ENCODE measurements at regions not wholly inside any gene's neighbourhood (a gene's known extent, or its start where the extent isn't known, plus 50 kb on each side); places are given as distances from the start of the nearest gene placed in this dataset.

DNA sequence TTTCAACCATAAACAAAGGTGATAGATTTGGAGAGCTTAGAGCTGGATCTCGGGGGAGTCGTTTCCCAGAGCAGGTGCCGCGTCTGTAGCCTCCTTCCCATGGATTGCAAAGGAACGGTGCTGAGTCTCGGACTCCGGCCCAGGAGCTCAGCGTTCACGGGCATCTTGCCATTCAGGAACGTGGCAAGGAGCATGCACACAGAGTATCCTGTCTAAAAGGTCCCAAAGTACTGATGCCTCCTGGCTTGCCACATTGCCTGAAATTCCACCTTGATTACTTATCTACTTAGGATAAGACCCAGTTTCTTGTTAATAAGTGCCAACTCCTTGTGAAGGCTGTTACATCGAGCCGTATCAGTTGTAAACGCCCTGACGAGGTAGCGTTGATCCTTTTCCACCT lies 197.8 kb upstream of the MYT1L start:
- TF ChIP-seq CTCF (IDR thresholded peaks at IDR 0.05; ENCODE audit: unreplicated experiment), result no peak
- Mint-ChIP-seq H3K27ac (peak overlapping the region; percentile 68), H3K27me3 (peaks cover 19% of the 10 kb centered on the region), H3K4me1 (ENCODE audit: low read depth) (peaks cover 4% of the 10 kb centered on the region), H3K4me3 (ENCODE audit: low read depth) (no peak overlapping the region), H3K9me3 (ENCODE audit: low read depth) (no peaks in the 10 kb centered on the region), H3K36me3 (ENCODE audit: insufficient read depth) (no peaks in the 10 kb centered on the region)
- DNase-seq (ENCODE audit: low spot score, unreplicated experiment), result no peak

DNA sequence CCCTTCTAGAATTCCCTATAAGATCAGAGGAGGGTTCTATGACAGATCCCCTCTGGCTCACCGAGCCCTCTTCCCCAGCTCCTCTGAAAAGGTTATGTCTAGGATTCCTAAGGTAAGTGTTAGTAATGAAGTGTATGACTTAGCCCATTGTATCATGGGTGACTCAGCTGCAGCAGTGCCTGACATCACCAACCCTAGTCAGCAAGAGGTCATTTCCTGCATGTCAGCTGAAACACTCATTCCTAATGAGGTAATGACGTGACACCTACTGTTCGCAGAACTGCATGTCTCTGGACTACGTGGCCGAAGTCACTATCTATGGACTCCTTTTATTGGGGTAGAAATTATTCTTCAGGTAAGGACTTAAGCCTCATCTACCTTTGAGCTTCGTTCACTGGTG lies 196.1 kb upstream of the MYT1L start:
- TF ChIP-seq CTCF (IDR thresholded peaks at IDR 0.05; ENCODE audit: unreplicated experiment), result no peak
- Mint-ChIP-seq H3K27ac (no peak overlapping the region), H3K27me3 (peaks cover 17% of the 10 kb centered on the region), H3K4me1 (ENCODE audit: low read depth) (peaks cover 4% of the 10 kb centered on the region), H3K9me3 (ENCODE audit: low read depth) (peaks cover 2% of the 10 kb centered on the region), H3K36me3 (ENCODE audit: insufficient read depth) (no peaks in the 10 kb centered on the region), H3K4me3 (ENCODE audit: low read depth) (no peak overlapping the region)
- DNase-seq (ENCODE audit: low spot score, unreplicated experiment), result no peak

DNA sequence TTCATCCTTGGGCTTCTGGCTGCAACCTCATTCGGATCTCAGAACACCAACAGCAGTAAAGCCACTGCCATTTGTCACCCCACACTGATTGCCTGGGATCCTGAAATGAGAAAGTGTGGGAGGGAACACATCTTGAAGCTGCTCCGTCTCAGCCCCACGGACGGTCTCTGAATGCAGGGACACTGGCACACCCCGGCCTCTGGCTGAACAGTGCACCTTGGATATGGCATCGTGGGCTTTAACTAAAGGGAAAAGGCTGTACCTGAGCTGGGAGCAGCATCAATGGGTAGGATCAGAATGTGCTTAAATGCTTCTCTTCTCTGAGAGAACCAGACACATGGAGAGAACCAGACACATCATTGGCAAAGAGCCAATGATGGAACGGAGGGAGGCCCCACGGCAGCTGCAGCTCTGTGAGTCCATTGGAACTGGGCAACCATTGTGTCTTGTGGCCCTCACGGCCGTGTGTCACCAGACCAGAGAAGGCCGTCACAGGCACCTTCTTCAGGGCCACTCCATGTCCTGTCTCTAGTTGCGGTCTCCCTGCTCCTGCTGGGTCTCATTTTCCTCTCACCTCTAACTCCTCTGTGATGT lies 193.4 kb upstream of the MYT1L start:
- peaks cover 25% of the 10 kb centered on the region for H3K27me3 Mint-ChIP-seq
- H3K4me1 Mint-ChIP-seq (ENCODE audit: low read depth), result peaks cover 4% of the 10 kb centered on the region
- DNase-seq (ENCODE audit: low spot score, unreplicated experiment), result no peak
- TF ChIP-seq CTCF (IDR thresholded peaks at IDR 0.05; ENCODE audit: unreplicated experiment), result no peak
- peaks cover 10% of the 10 kb centered on the region for H3K9me3 Mint-ChIP-seq (ENCODE audit: low read depth)
- no peak overlapping the region for H3K4me3 Mint-ChIP-seq (ENCODE audit: low read depth)
- no peak overlapping the region for H3K27ac Mint-ChIP-seq
- H3K36me3 Mint-ChIP-seq (ENCODE audit: insufficient read depth), result no peaks in the 10 kb centered on the region

DNA sequence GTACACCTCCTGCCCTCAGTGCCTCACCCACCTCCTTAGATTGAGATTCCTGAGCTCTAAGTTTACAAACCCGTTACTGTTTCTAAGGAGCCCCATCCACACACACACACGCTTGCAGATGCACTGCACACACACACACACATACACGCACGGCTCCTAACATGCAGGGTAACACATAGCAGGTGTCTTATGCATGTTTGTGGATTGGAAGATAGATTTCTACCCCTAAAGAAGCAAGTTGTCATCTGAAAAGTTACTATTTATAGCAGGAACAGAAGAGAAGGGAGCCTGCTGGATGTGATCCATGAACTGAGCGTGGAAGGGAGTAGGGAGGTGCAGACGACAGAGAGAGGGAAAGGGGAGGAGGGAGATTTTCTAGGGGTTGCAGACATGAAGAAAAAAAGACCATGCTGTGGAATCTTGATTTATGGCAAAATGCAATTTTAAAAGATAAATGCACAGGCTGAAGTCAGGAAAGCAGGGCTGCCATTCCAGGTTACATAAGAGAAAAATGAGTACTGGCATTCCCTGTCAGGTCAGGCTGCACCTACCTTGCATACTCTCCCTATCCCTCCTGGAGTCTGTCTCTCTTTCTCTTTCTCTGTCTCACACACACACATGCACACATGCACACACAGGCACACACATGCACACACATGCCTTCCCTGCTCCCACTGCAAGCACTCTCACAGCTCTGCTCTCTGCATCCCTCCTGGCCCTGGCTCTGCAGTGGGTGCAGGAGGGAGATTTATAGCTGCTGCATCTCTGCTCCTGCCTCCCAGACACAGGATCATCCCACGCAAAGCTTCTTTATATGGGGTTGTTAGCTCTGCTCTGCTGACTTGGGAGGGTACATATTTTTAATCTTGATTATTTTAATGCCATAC lies 192.6 kb upstream of the MYT1L start:
- Mint-ChIP-seq H3K4me3 (ENCODE audit: low read depth) (no peak overlapping the region), H3K4me1 (ENCODE audit: low read depth) (peaks cover 1% of the 10 kb centered on the region), H3K36me3 (ENCODE audit: insufficient read depth) (no peaks in the 10 kb centered on the region), H3K9me3 (ENCODE audit: low read depth) (peaks cover 10% of the 10 kb centered on the region), H3K27ac (no peak overlapping the region), H3K27me3 (peaks cover 21% of the 10 kb centered on the region)
- DNase-seq (ENCODE audit: low spot score, unreplicated experiment), result no peak
- TF ChIP-seq CTCF (IDR thresholded peaks at IDR 0.05; ENCODE audit: unreplicated experiment), result no peak

- DNase-seq (ENCODE audit: low spot score, unreplicated experiment), result no peak
- Mint-ChIP-seq H3K36me3 (ENCODE audit: insufficient read depth) (no peaks in the 10 kb centered on the region), H3K9me3 (ENCODE audit: low read depth) (peaks cover 10% of the 10 kb centered on the region), H3K27ac (no peak overlapping the region), H3K4me3 (ENCODE audit: low read depth) (no peak overlapping the region), H3K4me1 (ENCODE audit: low read depth) (peaks cover 3% of the 10 kb centered on the region), H3K27me3 (peaks cover 21% of the 10 kb centered on the region)
- TF ChIP-seq CTCF (IDR thresholded peaks at IDR 0.05; ENCODE audit: unreplicated experiment), result no peak
Measured at GRCh38 chr2:2520401-2520811, 189.3 kb upstream of the MYT1L start.

Data from progenitor cell of endocrine pancreas (in vitro differentiated cells).